Osteocyte (in vitro differentiated cells): ENCODE measurements at regions not wholly inside any gene's neighbourhood (a gene's known extent, or its start where the extent isn't known, plus 50 kb on each side); places are given as distances from the start of the nearest gene placed in this dataset.
A peak's percentile ranks its signal among the peaks of the same experiment; 100 is the strongest.

Experiments
- DNase-seq: peaks from one replicate; pipeline ENCODE4 v3.0.0; 2021; ENCODE audit warnings: mixed read lengths; ENCODE audit not compliant: unreplicated experiment; ENCODE audit errors: extremely low spot score
- H3K27ac Mint-ChIP-seq: one replicate; pipeline ENCODE4 v1.8.0; 2021; ENCODE audit warnings: mild to moderate bottlenecking, mixed read lengths; ENCODE audit not compliant: unreplicated experiment
- H3K27me3 Mint-ChIP-seq: one replicate; pipeline ENCODE4 v1.8.0; 2021; ENCODE audit warnings: mixed read lengths; ENCODE audit not compliant: unreplicated experiment
- H3K36me3 Mint-ChIP-seq: one replicate; pipeline ENCODE4 v1.8.0; 2021; ENCODE audit warnings: mixed read lengths; ENCODE audit not compliant: unreplicated experiment
- H3K4me1 Mint-ChIP-seq: one replicate; pipeline ENCODE4 v1.8.0; 2021; ENCODE audit warnings: mixed read lengths; ENCODE audit not compliant: unreplicated experiment
- H3K4me3 Mint-ChIP-seq: one replicate; pipeline ENCODE4 v1.8.0; 2021; ENCODE audit warnings: mild to moderate bottlenecking, moderate library complexity, mixed read lengths; ENCODE audit not compliant: unreplicated experiment
- H3K9me3 Mint-ChIP-seq: one replicate; pipeline ENCODE4 v1.8.0; 2021; ENCODE audit warnings: mixed read lengths; ENCODE audit not compliant: unreplicated experiment
- CTCF ChIP-seq: fragments of 200-600 bp; sonication (generic); IDR thresholded peaks from 2 replicates; pipeline ENCODE4 v1.5.0; 2021; ENCODE audit warnings: antibody characterized with exemption, mild to moderate bottlenecking, moderate library complexity

DNA sequence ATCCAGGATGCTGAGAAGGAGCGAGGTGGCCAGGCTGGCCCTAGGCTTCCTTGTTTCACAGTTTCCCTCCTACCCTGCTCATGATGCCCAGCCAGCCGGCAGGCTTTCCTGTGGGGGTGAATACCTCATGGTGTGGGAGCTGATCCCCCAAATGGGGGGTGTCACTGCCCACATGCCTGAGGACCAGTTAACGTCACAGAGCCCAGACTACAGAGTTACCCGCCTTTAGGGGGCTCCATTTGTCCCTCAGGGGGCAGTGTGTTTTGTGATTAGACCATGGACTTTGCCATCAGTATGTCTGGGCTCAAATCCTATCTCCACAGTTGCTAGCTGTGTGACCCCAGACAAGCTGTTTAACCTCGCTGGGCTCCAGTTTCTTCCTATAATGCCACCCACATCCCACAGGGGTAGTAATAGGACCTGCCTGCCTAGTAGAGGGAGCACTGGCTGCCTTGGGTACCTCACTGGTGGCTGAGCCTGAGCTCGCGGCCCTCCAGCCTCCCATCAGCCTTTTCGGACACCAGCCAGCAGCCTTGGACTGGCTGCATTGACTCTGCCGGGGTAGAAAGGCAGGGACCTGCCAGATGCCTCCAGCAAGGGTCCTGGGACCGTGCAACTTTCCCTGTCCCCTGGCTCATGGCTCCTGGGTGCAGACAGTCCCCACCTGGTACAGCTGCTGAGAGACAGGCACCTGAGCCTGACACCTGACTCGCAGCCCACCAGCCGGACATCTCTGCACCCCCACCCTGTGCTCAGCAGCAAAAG, 87.5 kb upstream of the GSE1 start:
- no peak for DNase-seq
- peaks cover 45% of the 10 kb centered on the region for H3K4me1 Mint-ChIP-seq
- H3K9me3 Mint-ChIP-seq, result no peaks in the 10 kb centered on the region
- no peaks in the 10 kb centered on the region for H3K27me3 Mint-ChIP-seq
- peak overlapping the region; percentile 87 for H3K27ac Mint-ChIP-seq
- peak; percentile 28 for TF ChIP-seq CTCF
- H3K4me3 Mint-ChIP-seq, result no peak overlapping the region
- no peaks in the 10 kb centered on the region for H3K36me3 Mint-ChIP-seq

DNA sequence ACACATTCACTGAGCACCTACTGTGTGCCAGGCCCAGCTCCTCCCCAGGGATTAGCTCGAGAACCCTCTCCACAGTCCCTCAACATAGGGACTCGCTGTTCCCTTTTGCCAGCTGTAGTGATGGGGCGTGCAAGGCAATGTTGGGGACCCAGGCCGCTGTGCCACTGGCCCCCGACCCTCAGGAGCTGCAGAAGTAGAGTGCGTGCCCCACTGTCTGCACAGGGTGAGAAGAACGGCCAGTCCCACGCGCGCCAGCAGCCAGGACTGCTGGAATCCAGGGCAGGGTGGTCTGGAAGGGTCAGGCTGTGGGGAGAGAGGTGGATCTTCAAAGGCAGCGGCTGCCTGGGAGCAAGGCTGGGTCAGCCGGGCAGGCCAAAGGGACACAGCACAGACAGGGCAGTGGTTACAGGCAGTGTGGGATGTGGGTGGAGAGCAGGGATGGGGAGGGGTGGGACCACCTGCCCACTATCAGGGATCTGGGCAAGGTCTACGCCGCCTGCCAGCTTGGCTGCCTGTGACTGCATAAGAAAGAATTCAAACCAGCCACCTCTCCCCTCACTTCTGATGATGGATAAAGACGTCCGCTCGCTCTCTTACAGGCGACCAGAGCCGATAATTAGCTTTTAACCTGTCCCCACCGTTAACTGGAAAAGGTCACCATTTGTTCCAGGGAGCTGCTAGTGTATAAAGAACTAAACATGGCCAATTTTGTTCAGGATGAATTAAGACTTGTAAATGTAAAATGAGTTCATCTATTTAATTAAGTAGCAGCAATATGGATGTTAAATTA, 86.7 kb upstream of the GSE1 start:
- no peak overlapping the region for H3K27ac Mint-ChIP-seq
- DNase-seq, result no peak

GRCh38 chr16:85527042-85527766, 85.9 kb upstream of the GSE1 start:
- H3K27ac Mint-ChIP-seq, result no peak overlapping the region
- no peaks in the 10 kb centered on the region for H3K36me3 Mint-ChIP-seq
- TF ChIP-seq CTCF, result no peak
- peaks cover 39% of the 10 kb centered on the region for H3K4me1 Mint-ChIP-seq
- no peaks in the 10 kb centered on the region for H3K9me3 Mint-ChIP-seq
- H3K27me3 Mint-ChIP-seq, result no peaks in the 10 kb centered on the region
- H3K4me3 Mint-ChIP-seq, result no peak overlapping the region
- no peak for DNase-seq

More for the DNA sequence above, 86.7 kb upstream of the GSE1 start:
- Mint-ChIP-seq H3K4me1 (peaks cover 45% of the 10 kb centered on the region), H3K27me3 (no peaks in the 10 kb centered on the region), H3K36me3 (no peaks in the 10 kb centered on the region), H3K4me3 (no peak overlapping the region), H3K9me3 (no peaks in the 10 kb centered on the region)
- no peak for TF ChIP-seq CTCF

- H3K27ac Mint-ChIP-seq, result no peak overlapping the region
- no peaks in the 10 kb centered on the region for H3K36me3 Mint-ChIP-seq
- no peak overlapping the region for H3K4me3 Mint-ChIP-seq
- no peaks in the 10 kb centered on the region for H3K27me3 Mint-ChIP-seq
- peaks cover 33% of the 10 kb centered on the region for H3K4me1 Mint-ChIP-seq
- no peak for TF ChIP-seq CTCF
- no peaks in the 10 kb centered on the region for H3K9me3 Mint-ChIP-seq
- DNase-seq, result no peak
Observed at GRCh38 chr16:85527767-85528297, 85.3 kb upstream of the GSE1 start.
